GM19239 (cell line): ENCODE measurements at regions not wholly inside any gene's neighbourhood (a gene's known extent, or its start where the extent isn't known, plus 50 kb on each side); places are given as distances from the start of the nearest gene placed in this dataset.

Experiments used
- DNase-seq: peaks from one replicate; pipeline ENCODE4 v3.0.0; 2011; ENCODE audit warnings: low spot score; ENCODE audit not compliant: insufficient read length
- FAIRE-seq: peaks from 2 replicates; lab custom pipeline; 2011; peaks lifted over from hg19 to GRCh38; lab: Jason Lieb, UNC

DNA sequence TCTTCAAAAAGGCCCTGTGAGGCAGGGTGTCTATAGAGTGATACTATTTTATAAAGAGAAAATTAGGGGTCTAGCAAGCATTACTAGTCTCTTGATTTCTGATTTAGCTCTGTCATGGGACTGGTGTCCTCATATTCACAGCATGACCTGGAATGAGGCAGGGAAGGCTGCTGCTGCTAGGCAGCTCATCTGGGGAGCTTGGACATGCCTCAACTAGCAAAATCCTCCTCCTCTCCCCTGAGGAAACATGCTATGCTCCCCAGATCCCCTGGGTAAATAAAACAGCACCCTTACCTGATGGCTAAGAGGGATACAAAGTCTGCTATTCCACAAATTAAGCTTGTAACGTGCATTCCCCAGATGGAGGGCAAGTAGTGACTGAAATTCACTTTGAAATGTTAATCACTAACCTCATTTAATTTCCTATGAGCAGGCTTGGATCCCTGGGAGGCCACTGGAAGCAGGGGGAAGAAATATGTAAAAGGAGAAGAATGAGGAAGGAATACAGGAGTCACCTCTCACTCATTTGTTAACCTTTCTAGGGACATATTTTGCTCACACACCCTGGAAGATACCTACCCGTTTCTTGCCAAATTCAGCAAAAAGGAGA lies 709.4 kb downstream of the SQOR start:
- no peak for DNase-seq
- no peak for FAIRE-seq

DNA sequence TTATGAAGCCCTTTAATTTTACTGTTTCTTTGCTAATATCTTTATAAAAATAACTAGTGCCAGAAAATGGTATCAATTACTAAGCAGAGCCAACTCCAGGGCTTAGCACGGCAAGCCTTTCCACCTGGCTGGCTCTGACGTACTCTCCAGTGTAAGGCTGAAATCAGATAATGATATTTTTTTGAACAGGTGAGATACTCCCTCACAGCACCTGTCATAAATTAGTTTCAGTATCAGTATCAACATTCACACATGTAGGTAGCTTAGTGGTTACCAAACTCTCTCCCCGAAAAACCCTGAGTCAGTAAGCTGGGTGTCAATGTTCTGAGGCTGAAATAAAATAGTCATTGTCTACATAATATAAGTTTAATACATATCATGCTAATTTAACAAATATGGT lies 710.1 kb downstream of the SQOR start:
- DNase-seq (no peak), FAIRE-seq (no peak)

DNA sequence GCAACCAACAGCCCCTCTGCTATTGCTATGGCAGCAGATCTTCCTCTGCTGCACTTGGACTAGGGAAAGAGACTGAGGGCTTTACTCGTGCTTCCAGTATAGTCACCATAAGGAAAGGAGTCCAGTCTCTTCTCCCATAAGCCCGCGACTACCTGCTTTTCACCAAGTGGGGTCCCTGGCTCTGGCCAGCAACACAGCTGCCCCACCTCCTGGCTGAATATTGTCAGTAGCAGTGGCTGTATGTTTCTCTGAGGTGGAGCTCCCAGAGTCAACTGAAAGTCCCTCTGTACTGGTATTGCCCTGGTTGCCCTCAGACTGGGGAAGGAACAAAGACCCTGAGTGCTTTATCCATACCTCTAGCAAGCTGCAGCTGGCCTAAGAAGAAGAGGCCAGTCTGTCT lies 719.6 kb downstream of the SQOR start:
- no peak for DNase-seq
- no peak for FAIRE-seq

DNA sequence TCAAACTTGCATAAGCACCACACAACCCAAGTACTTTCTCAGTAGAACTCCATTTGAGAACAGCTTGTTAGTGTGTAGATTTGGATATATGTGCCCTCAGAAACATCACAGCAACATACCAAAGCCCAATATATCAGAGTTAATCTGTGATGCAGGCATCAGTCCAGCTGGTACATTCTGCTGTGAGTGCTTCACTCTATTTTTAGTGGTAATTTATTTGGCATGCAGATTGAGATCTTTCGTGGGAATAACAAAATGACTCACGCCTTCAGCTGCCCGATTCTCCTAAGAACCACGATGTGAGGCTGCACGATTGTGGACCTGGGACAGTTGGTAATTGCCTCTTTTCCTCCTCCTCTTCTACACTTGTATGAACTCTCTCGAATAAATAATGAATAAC lies 730.7 kb downstream of the SQOR start:
- DNase-seq (no peak), FAIRE-seq (no peak)

DNA sequence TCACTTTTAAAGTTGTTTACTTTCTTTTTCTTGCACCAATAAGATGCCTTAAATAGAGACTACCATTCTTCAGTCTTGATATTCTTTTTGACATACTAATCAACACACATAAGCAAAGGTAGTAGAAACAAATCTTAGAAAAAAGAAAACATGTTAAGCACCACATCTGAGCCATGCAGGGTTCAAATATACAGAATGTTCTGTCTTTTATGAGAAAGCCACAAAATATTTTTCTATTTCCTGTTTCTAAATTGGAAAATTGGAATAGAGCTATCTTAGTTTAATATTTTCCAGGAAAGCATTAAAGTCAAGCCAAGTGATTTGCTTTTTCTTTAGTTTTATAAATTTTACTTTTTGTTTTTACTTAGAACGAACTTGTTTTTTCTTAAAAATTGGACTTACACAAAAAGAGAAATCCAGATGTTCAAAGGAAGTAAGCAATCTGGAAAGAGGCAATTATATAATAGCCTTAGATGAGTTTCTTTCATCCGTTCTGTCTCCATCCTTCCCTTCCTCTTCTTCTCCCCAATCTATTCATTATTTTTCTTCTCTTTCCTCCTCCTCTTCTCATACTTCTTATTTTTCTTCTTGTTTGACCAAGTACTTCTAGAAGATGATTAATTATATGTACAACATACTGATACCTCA lies 731.7 kb downstream of the SQOR start:
- DNase-seq = no peak
- no peak for FAIRE-seq

DNA sequence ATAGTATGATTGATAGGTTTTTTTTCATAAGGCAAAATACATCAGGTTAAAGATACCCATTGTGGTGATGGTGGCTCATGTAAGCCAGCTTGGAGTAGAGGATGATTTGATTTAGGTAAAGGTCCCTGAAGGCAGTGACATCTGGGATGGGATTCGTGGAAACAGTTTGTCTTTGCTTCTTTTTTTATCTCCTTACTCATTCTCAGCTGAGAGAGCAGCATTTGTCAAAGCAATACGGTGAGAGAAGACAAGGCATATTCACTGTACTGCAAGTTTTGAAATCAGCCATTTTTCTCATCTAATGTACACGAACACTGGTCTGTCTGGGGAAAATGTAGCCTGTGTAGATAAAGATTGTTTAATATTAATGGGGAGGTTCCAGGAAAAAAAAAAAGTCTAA lies 749.1 kb downstream of the SQOR start:
- FAIRE-seq (no peak), DNase-seq (no peak)

DNA sequence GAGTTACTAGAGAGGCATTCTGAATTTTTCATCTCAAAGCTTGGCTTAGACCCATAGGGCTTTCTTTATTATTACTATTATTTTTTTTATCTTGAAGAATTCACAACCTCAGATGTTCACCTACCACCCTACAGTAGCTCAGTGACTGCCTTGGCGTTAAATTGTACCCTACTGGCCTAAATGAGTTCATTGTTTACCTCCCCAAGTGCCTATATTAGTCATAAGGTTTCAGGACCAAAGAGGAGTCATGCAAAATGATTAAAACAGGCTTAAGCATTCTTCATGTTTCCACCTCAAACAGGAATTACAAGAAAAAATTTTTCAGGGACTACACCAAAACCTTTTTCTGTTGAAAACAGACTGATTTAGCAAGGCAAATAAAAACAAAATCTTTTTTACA lies 751.5 kb downstream of the SQOR start:
- no peak for FAIRE-seq
- DNase-seq = no peak

DNA sequence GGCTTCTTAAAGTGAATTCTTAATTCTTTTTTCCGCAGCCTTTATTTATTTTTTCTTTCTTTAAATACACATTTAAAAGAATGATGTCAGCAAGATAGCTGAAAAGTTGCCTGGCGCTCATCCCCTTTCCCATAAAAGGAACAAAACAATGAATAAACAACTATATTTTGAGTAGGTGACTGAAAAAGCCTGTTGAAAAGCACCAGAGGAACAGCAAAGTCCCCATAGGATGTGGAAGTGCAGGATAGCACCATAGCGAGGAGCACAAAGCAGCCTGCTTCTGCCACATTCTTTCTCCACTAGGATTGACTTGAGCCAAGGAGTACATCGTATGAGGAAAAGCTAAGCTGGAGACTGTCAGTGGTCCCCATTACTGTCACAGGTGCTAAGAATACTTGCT lies 754.9 kb downstream of the SQOR start:
- no peak for FAIRE-seq
- DNase-seq = no peak

DNA sequence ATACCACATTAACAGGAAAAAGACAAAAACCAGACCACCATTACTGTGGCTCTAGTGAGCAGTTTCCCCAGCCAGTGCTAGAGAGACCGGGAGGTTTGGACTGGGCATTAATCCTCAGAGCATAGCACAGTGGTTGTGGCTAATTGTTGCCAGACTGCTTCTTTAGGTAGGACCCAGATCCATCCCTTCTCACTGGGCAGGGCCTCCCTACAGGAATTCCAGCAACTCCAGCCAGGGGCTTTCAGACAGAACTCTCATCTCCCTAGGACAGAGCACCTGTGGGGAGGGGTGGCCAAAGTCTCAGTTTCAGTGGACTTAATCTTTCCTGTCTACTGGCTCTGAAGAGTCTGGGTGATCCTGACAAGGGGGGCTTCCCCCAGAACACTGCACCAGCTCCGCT lies 759.6 kb downstream of the SQOR start:
- DNase-seq (no peak), FAIRE-seq (no peak)

DNA sequence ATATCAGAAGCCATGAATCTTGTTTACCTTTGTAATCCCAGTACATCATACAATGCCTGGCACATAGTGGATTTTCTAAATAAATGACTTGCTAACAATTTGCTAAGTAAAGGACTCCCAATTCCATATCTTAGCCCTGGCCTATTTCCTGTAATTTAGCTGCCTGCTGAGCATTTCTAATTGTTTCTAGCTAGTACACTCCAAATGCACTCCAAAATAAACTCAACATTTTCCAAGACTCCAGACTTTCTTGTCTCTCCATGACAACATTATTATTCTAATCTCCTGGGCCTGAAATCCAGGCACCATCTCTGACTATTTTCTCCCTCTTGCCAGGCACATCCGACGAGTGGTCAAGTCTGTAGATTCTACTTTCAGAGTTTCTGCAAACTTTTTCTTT lies 773.5 kb downstream of the SQOR start:
- FAIRE-seq (no peak), DNase-seq (no peak)

DNA sequence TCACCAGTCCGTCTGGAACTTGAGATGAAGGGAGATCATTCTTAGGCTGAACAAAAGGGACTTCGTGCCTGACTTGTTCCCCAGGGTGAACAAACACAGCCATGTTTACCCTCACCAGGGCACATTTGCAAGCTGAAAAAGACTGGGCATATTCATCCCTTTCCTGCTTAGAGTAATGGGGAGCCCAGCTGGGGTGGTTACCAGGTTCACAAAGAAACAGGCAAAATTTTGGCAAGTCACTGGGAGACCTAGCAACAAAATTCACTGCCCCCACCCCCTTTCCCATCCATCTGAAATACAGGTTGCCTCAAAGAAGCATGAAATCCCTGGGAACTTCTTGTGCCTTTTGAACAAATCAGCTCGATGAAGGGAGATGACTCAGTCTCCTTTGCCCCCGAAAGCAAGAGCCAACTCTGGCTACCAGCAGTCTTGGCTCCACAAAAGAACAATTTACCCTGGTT lies 775.0 kb downstream of the SQOR start:
- FAIRE-seq = no peak

DNA sequence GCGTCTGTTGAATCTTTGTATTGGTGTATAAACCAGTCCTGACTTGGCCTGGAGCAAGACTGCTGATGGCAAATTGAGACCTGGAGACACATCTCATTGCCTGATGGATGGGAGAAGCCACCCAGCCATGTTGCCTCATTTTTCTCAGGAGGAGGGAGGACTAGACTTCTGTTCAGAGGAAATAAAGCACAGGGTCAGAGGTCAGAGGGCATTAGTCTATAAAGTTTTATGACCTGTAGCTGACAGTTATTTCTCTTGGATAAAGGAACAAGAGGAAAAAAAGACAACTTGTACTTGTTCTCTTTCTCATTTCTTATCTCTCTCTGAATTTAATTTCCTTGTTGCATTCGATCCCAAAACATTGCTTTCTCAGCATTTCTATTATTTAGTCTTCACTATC lies 775.9 kb downstream of the SQOR start:
- FAIRE-seq = no peak
- DNase-seq = no peak

More for the DNA sequence above, 775.0 kb downstream of the SQOR start:
- no peak for DNase-seq

DNA sequence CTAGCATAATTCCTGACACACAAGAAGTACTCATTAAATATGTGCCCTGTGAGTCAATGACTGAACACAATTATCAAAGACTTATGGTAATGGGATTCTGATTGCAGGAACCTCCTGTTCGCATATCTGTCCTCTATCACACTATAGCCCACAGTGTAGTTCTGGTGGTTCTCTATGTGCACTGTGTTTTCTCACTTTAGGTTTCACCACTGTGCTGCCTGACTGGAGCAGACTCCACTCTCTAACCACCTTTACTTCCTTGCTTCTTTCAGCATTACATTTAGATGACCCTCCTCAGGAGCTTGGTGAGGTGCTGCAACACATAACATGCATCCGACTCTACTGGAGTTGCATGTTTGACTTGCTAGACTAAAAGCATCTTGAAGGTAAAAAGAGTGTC lies 777.1 kb downstream of the SQOR start:
- FAIRE-seq = no peak
- DNase-seq = no peak

DNA sequence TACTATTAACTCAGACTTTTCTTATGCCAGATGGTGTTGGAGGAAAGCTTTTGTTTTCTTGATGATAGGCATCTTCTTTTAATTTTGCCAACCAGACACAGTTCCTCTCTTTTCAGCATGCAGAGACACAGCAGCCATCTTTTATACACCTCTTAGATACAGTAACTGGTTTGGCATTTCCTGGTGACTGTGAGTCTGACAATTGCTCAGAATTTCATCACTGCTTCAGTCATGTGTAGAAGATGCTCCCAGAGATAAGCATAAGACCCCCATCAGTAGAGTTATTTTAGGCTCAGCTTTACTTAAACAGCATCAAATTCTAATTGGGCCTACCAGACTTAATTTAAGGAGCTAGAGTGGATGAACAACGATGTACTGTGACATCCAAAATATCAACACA lies 779.0 kb downstream of the SQOR start:
- FAIRE-seq = no peak
- no peak for DNase-seq

DNA sequence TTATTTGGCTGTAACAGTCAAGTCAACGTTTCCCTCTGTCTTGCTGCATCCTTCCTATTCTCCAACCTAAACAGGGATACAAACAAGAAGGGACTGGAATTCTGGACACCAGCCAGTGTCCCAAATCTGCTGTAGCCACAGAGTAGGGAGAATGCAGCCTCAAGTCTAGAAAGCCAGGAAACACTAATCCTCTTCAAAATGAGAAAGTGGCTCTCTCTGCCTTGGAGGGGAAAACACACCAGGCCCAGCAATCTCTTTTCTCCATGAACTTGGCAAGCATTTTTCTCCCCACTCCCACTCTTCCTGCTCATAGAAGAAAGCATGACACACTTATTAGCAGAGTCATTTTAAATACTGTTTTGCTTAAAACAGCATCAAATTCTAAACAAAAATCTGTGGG lies 781.7 kb downstream of the SQOR start:
- DNase-seq = no peak
- no peak for FAIRE-seq

DNA sequence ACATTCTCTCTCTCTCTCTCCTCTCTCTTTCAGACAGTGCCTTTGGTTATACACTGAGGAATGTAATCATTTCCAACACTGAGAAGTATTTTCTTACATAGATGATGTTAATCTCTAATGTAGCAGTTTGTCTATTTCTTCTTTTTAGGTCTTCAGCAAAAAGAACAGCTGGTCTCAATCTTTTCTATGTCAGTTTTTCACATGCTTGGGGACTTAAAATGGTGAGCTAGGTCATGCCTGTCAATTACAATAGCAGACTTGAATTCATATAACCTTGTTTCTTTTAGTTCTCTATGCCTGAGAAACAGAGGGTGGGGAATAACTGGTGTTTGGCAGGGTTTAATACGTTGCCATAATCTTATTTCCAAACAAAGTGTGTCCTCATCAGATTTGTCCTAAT lies 786.2 kb downstream of the SQOR start:
- FAIRE-seq (no peak), DNase-seq (no peak)

DNA sequence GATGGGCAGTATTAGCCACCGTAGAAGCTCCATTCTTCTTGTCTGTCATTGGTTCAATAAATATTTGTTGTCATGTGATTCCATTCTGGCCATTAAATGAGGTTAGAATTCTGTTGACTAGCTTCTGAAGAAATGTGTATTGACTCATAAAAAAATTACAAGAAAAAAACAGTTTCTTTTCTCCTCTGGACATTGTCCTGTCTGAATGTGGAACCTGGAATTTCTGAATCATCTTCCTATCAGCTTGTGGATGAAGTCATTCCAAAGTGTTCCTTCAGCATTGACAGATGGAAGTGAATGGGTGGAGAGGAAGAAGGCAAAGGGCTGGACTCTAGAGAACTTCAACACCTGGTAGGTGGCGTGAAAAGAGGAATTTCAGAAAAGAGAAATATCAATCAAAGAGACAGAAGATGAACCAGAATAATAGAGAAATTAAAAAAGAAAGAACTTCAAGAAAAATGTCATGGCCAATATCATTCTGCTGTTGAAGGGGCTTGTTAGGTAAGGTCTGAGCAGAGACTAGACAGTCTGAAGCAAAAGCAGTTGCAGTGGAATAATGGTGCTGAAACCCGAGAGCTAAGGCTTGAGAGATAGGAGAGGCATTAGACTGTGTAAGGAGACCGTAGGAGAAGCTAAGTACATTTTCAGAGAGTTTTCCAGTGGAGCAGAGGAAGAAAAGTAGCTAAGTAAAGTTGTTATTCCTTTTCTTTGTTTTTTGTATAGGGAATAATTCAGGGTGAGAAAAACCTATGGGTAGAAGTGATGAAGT lies 806.6 kb downstream of the SQOR start:
- DNase-seq = no peak
- no peak for FAIRE-seq

DNA sequence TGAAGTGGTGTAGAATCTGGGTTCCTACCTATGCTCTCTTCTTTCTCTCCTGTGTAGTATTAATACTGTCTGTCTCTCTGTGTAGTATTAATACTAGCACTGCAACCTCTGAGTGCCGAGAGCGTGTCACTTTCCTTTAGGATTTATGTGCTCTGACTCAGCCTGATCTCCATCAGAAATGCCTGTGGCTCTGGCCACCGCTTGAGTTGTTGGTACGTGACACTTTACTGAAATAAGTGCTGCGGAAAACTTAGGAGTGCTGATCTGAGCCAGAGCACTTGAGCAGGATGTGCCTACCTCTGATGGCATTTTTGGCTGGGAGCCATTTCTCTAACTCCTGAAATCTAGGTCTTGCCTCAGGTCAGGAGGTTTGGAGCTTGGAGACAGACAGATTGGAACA lies 807.4 kb downstream of the SQOR start:
- DNase-seq (no peak), FAIRE-seq (no peak)

DNA sequence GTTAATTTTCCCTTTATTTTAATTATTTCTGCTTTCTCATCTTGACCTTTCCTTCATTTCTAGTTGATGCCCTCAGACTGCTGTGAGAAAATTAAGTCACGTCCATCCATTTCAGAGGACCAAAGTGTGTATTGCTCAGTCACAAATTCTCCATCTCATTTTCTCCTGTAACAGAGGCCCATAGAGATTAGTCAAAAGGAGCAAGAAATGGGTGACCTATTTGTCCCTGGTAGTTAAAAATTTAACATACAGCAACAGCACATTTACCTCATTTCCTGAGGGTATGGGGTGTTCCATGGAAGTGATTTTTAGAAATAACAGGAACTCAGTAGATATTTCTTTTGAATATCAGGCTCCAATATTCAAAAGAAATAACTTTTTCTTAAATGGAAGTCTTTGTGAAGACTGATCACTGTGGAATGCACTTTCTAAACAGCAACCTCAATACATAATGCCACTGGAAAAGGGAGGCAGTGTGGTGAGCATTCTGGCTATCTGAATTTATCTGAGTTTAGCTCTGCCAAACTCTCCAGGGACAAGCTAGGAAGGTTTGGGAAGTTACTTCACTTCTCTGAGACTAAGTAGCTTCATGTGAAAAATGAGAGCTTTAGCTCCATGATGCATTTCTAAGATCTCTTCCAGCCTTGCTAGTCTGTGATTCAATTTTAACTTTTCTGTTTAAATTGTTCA lies 808.2 kb downstream of the SQOR start:
- FAIRE-seq (no peak), DNase-seq (no peak)

DNA sequence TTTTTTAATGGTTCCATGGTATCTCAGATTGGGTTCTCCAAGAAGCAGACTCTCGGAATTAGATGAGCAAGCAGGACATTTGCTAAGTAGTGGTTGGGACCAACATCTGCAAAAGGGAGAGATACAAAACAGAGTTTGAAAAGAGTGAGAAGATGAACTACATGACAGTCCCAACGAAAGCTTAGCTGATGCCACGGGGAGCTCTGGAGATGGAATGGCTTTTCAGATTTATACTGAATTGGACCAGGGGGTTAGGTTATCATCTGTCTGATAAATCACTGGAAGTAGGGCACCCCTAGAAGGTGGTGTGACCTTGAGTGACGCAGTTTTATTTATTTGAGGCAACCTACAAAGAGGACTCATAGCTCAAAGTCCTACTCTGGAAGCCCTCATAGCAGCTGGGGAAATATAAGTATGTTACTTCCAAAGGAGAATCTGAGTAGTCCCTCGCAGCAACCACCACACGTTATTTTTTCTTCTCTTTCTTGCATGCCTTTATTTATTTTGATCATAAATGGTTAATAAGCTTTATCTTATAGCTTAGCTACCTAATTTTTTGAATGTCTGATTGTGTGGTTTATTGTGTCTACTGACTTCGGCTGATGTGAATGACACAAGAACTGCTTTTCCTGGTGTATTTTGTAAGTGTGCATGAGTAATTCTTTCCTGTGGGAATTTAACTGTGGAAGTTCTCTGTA lies 815.4 kb downstream of the SQOR start:
- DNase-seq (no peak), FAIRE-seq (no peak)

DNA sequence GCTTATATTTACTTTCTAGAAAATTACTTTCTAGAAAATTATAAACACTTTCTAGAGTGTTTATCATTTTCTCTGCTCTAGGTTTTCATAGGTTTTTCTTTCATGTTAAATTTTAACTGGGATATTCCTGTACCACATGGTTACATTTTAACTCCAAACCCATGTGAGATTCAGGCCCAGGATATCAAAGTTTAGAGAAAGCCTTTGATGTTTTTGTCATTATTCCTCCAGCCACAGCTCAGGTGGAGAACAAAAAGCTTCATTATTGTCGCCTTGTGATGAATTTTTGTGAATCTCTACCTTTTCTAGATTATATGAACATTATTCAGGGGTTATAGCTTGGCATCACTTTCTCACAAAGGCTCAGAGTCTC lies 816.0 kb downstream of the SQOR start:
- no peak for FAIRE-seq
- no peak for DNase-seq
